Chondrocyte (in vitro differentiated cells): ENCODE measurements at regions not wholly inside any gene's neighbourhood (a gene's known extent, or its start where the extent isn't known, plus 50 kb on each side); places are given as distances from the start of the nearest gene placed in this dataset.

Source experiments
- DNase-seq: peaks from one replicate; pipeline ENCODE4 v3.0.0; 2021; ENCODE audit warnings: mixed read lengths, low spot score
- H3K27ac Mint-ChIP-seq: one replicate; pipeline ENCODE4 v1.8.0; 2021; ENCODE audit warnings: mild to moderate bottlenecking, moderate library complexity, mixed read lengths; ENCODE audit not compliant: unreplicated experiment
- H3K27me3 Mint-ChIP-seq: 2 replicates; pipeline ENCODE4 v1.8.0; 2021; ENCODE audit warnings: low read depth, mixed read lengths
- H3K36me3 Mint-ChIP-seq: 2 replicates; pipeline ENCODE4 v1.8.0; 2021; ENCODE audit warnings: low read depth, mixed read lengths
- H3K4me1 Mint-ChIP-seq: 2 replicates; pipeline ENCODE4 v1.8.0; 2021; ENCODE audit warnings: low read depth, mild to moderate bottlenecking, mixed read lengths
- H3K4me3 Mint-ChIP-seq: one replicate; pipeline ENCODE4 v1.8.0; 2021; ENCODE audit warnings: mild to moderate bottlenecking, moderate library complexity, mixed read lengths; ENCODE audit not compliant: unreplicated experiment
- H3K9me3 Mint-ChIP-seq: 2 replicates; pipeline ENCODE4 v1.8.0; 2021; ENCODE audit warnings: low read depth, mixed read lengths
- CTCF ChIP-seq: fragments of 200-600 bp; sonication (generic); IDR thresholded peaks from 2 replicates; pipeline ENCODE4 v1.5.0; 2021; ENCODE audit warnings: antibody characterized with exemption, mild to moderate bottlenecking, moderate library complexity

DNA sequence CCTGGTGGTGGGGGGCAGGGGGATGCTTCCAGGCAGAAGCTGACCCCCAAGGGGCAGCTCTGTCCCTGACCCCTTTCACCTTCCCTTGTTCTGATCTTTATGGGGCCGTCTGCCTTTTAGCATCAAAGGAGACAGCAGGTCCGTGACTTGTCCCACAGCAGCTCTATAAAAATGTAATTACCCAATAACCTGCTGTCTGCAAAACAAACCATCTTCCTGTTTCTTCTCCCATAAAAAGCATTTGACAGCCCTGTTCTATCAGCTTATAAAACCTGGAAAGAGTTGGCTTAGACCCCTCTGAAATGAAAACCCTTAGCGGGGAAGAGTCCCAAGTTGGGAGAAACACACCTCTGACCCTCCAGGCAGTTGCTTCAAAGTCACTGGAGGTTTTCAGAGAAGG is 416.9 kb downstream of the MED13L start:
- no peaks in the 10 kb centered on the region for H3K9me3 Mint-ChIP-seq
- TF ChIP-seq CTCF = no peak
- no peak for DNase-seq
- peaks cover 2% of the 10 kb centered on the region for H3K36me3 Mint-ChIP-seq
- no peak overlapping the region for H3K4me3 Mint-ChIP-seq
- no peak overlapping the region for H3K27ac Mint-ChIP-seq
- H3K4me1 Mint-ChIP-seq = no peaks in the 10 kb centered on the region
- peaks cover 43% of the 10 kb centered on the region for H3K27me3 Mint-ChIP-seq

DNA sequence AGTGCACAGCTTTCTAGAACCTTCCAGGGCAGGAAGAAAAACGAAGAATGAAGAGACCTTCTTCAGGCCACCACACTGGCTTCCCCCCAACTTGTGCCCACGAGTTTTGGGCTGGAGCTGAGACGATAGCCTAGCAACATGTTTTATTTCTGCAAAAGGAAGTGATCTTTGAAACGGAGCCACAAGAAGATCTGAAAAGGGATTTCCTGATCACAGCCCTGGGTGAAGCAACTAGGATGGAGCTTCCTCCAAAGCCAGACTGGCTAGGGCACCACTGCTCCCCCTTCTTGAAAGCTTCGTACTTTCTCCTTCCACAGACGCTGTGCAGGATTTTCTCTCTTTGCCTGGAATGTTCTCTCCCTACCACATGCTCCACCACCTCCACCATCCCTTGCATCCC is 418.3 kb downstream of the MED13L start:
- no peak overlapping the region for H3K27ac Mint-ChIP-seq
- no peak overlapping the region for H3K4me3 Mint-ChIP-seq
- DNase-seq = no peak
- no peak for TF ChIP-seq CTCF
- H3K4me1 Mint-ChIP-seq = no peaks in the 10 kb centered on the region
- H3K27me3 Mint-ChIP-seq = peaks cover 33% of the 10 kb centered on the region
- peaks cover 2% of the 10 kb centered on the region for H3K36me3 Mint-ChIP-seq
- no peaks in the 10 kb centered on the region for H3K9me3 Mint-ChIP-seq

- no peak overlapping the region for H3K27ac Mint-ChIP-seq
- H3K4me3 Mint-ChIP-seq = no peak overlapping the region
- DNase-seq = no peak
- TF ChIP-seq CTCF = no peak
- no peaks in the 10 kb centered on the region for H3K4me1 Mint-ChIP-seq
- no peaks in the 10 kb centered on the region for H3K9me3 Mint-ChIP-seq
- peaks cover 2% of the 10 kb centered on the region for H3K36me3 Mint-ChIP-seq
- H3K27me3 Mint-ChIP-seq = peaks cover 35% of the 10 kb centered on the region
Observed at GRCh38 chr12:115857923-115858322, 419.6 kb downstream of the MED13L start.

GRCh38 chr12:115857160-115857920 is 420.2 kb downstream of the MED13L start:
- no peak for TF ChIP-seq CTCF
- Mint-ChIP-seq H3K4me3 (no peak overlapping the region), H3K36me3 (peaks cover 2% of the 10 kb centered on the region), H3K4me1 (no peaks in the 10 kb centered on the region), H3K27ac (no peak overlapping the region), H3K27me3 (peaks cover 34% of the 10 kb centered on the region), H3K9me3 (no peaks in the 10 kb centered on the region)
- no peak for DNase-seq

DNA sequence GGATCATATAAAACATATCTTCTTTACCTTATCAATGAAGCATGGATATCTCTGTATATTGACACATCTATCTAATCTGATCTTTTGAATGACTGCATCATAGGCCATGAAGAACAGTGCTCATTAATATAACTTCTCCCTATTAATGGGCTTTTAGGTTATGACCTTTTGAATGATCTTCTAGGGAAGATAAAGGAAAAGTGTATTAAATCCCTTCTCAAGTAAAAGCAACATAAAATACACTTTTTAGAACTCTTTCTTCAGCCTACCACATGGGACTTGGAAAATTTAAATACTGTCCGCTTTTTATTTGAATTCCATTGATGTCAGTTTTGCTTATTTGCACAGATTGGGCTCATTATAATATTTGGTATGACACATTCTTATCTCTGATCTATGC is 425.4 kb downstream of the MED13L start:
- H3K9me3 Mint-ChIP-seq = peaks cover 10% of the 10 kb centered on the region

More for the DNA sequence above, 425.4 kb downstream of the MED13L start:
- H3K4me1 Mint-ChIP-seq = no peaks in the 10 kb centered on the region
- TF ChIP-seq CTCF = no peak
- DNase-seq = no peak
- peaks cover 10% of the 10 kb centered on the region for H3K27me3 Mint-ChIP-seq
- H3K4me3 Mint-ChIP-seq = no peak overlapping the region
- no peak overlapping the region for H3K27ac Mint-ChIP-seq
- no peaks in the 10 kb centered on the region for H3K36me3 Mint-ChIP-seq
